ENCODE measurements at regions not wholly inside any gene's neighbourhood (a gene's known extent, or its start where the extent isn't known, plus 50 kb on each side); places are given as distances from the start of the nearest gene placed in this dataset.

GRCh38 chrX:35374116-35374515 is 424.0 kb upstream of the MAGEB16 start:
- no peak for TF ChIP-seq POLR2A (IDR thresholded peaks at IDR 0.05; ENCODE audit: low read length)
- TF ChIP-seq GATA1 (IDR thresholded peaks at IDR 0.05; ENCODE audit: low read depth, low read length): no peak

Data from erythroblast (primary cell).